WI38 (cell line): ENCODE measurements at regions not wholly inside any gene's neighbourhood (a gene's known extent, or its start where the extent isn't known, plus 50 kb on each side); places are given as distances from the start of the nearest gene placed in this dataset.

Source experiments
- H3K4me3 ChIP-seq: 2 replicates; pipeline ENCODE4 v1.5.1; 2011; ENCODE audit warnings: low read depth, mild to moderate bottlenecking, control low read depth, low read length
- TF ChIP-seq, protein P1 (sequence below): IDR thresholded peaks from 2 replicates; pipeline ENCODE4 v1.5.1; 2012; ENCODE audit warnings: low read depth, mild to moderate bottlenecking, control low read depth, low read length

DNA sequence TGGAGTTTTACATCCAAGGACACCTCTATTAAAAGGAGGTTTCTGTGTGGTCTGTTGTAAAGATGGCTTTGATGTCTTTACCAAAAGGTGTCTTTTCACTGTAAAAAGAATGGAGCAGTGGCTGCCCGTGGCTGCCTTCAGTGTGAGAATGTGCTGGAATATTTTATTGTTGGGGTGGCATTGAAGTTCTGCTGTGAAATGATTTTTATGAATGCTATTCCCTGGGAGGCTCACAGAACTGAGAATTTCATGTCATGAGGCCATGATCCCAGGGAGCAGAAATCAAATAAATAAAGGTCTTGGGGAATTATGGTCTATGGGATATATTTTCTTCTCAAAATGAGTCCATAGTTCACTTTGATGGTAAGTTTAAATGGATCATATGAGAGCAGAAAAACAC, 425.2 kb upstream of the ZNF608 start:
- H3K4me3 ChIP-seq, result no peak overlapping the region
- TF ChIP-seq, protein P1, sequence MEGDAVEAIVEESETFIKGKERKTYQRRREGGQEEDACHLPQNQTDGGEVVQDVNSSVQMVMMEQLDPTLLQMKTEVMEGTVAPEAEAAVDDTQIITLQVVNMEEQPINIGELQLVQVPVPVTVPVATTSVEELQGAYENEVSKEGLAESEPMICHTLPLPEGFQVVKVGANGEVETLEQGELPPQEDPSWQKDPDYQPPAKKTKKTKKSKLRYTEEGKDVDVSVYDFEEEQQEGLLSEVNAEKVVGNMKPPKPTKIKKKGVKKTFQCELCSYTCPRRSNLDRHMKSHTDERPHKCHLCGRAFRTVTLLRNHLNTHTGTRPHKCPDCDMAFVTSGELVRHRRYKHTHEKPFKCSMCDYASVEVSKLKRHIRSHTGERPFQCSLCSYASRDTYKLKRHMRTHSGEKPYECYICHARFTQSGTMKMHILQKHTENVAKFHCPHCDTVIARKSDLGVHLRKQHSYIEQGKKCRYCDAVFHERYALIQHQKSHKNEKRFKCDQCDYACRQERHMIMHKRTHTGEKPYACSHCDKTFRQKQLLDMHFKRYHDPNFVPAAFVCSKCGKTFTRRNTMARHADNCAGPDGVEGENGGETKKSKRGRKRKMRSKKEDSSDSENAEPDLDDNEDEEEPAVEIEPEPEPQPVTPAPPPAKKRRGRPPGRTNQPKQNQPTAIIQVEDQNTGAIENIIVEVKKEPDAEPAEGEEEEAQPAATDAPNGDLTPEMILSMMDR, result no peak

DNA sequence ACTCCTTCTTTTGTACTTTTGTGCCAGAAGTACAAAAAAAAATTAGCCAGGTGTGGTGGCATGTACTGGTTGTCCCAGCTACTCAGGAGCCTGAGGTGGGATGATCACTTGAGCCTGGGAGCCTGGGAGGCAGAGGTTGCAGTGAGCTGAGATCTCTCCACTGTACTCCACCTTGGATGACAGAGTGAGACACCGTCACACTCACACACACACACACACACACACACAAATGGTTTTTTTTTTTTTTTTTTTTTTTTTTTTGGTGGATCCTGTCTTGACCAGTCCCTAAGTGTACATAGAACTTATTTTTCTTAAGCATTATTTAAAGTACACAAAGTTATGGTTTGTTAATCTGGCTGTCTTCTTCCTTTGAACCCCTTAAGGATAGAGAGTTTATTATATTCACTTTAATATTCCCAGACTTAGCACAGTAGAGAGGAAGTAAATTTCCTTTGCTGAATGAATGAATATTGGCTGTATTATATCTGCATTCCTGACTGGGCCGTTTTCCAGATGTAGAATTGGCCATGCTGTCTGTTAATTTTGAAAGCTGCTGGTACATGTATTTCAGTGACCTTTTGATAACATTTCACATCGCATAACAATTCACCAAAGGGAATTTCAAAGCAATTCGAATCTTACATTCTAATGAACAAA, 429.0 kb upstream of the ZNF608 start:
- no peak overlapping the region for H3K4me3 ChIP-seq
- TF ChIP-seq, protein P1, result no peak

DNA sequence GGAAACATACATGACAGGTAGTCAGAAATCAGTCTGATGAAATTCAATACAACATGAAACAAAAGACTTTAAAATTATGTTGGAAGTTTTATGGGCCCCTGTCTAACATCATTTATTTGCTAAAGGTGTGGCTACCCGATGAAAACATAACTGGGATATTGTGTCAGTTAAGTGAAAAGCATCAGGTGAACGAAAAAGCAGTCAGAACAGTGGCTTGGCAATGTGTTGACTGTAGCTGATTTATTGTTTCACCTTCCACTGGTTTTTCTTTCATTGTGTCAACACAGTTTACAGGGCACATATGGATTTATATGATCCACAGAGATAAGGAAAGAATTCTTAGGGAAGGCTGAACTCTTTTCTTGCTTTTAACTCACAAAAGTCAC, 429.6 kb upstream of the ZNF608 start:
- TF ChIP-seq, protein P1, result no peak
- H3K4me3 ChIP-seq, result no peak overlapping the region

DNA sequence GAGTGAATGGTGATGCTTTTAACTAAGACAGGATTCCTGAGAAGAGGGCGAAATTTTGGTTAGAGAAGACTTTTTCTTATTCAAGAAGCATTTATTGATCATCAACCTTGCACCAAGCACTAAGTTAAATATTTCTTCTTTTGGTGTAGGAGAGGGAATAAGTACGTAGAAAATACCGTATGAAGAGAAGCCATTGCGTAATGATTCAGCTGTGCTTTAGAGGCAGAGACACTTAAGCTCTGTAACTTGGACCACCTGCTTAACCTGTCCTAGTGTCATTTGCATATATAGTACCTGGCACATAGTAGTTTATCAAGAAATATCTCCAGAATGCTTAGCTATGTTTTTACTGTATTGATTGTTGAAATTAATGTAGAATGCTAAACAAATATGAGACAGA, 430.9 kb upstream of the ZNF608 start:
- no peak overlapping the region for H3K4me3 ChIP-seq
- TF ChIP-seq, protein P1, result no peak

DNA sequence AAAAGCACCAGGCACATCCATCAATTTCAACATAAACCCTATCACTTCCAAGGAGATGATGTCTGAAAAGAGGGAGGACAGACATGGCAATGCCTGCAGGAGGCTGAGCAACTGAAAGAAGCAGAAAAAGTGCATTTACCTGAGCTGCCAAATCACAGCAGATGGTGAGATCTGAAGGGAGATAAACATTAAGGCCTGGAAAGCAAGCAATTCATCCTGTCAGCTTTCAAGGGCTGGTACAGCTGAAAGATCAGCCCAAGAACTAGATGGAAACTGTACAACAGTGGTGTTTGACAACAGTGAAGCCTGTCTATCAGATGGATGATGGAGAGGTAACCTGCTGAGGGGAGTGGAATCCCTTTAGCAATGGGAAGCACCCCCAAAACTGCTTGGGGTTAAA, 433.2 kb upstream of the ZNF608 start:
- H3K4me3 ChIP-seq, result no peak overlapping the region
- TF ChIP-seq, protein P1, result no peak

DNA sequence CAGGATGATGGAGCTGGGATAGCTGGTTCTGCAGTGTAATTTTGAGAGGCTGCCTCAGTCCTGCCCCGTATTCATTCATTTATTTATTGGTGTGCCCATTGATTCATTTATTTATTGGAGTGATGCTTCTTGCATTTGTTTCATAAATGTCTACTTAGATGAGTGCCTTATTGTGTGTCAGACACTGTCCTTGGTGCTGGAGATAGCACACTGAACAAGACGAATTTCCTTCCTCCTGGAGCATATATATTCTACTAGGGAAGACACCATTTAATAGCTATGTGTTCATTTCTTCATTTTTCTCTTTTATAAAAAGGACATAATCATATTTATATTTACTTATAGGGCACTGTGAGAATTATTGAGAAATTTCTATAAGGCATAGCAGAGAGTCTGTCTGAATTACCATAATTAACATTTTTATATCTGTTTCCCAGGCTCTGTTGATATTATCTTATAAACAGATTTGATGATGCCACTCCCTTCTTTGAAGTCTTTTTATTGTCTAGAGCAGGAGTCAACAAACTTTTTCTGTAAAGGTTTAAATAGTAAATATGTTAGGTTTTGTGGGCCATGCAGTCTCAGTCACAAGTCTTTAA, 433.9 kb upstream of the ZNF608 start:
- TF ChIP-seq, protein P1, result no peak
- H3K4me3 ChIP-seq, result no peak overlapping the region

DNA sequence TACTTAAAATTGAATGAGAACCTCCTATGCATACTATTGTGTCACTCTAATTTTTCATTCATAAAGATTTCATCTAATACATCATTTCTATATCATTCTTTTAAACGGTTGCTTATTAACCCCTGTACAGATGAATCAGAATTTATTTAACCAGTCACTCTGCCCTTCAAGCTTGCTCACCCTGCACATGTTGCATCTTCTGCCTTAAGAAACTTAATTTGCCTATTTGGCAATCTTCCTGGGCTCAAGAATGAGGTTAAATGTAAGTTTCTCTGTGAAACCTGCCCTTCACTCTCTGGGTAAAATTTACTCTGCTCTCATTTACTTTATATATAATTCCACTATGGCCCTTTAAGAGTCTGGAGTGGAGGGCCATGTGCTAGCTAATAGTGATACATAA, 434.7 kb upstream of the ZNF608 start:
- no peak overlapping the region for H3K4me3 ChIP-seq
- TF ChIP-seq, protein P1, result no peak
